AG10803 (cell line): ENCODE measurements at regions not wholly inside any gene's neighbourhood (a gene's known extent, or its start where the extent isn't known, plus 50 kb on each side); places are given as distances from the start of the nearest gene placed in this dataset.

Source experiments
- DNase-seq: peaks from one replicate; pipeline ENCODE4 v3.0.0; 2010; ENCODE audit warnings: low read depth
- H3K4me3 ChIP-seq: 2 replicates; pipeline ENCODE4 v1.5.1; 2011; ENCODE audit warnings: mild to moderate bottlenecking, low read length, control low read depth
- TF ChIP-seq, protein P1 (sequence below): conservative IDR thresholded peaks from 2 replicates; pipeline ENCODE4 v1.5.1; 2011; ENCODE audit warnings: mild to moderate bottlenecking, low read length, control low read depth, inconsistent platforms

GRCh38 chr9:126232461-126232860 is 94.2 kb upstream of the MVB12B start:
- no peak overlapping the region for H3K4me3 ChIP-seq
- TF ChIP-seq, protein P1, sequence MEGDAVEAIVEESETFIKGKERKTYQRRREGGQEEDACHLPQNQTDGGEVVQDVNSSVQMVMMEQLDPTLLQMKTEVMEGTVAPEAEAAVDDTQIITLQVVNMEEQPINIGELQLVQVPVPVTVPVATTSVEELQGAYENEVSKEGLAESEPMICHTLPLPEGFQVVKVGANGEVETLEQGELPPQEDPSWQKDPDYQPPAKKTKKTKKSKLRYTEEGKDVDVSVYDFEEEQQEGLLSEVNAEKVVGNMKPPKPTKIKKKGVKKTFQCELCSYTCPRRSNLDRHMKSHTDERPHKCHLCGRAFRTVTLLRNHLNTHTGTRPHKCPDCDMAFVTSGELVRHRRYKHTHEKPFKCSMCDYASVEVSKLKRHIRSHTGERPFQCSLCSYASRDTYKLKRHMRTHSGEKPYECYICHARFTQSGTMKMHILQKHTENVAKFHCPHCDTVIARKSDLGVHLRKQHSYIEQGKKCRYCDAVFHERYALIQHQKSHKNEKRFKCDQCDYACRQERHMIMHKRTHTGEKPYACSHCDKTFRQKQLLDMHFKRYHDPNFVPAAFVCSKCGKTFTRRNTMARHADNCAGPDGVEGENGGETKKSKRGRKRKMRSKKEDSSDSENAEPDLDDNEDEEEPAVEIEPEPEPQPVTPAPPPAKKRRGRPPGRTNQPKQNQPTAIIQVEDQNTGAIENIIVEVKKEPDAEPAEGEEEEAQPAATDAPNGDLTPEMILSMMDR: no peak
- DNase-seq: no peak

DNA sequence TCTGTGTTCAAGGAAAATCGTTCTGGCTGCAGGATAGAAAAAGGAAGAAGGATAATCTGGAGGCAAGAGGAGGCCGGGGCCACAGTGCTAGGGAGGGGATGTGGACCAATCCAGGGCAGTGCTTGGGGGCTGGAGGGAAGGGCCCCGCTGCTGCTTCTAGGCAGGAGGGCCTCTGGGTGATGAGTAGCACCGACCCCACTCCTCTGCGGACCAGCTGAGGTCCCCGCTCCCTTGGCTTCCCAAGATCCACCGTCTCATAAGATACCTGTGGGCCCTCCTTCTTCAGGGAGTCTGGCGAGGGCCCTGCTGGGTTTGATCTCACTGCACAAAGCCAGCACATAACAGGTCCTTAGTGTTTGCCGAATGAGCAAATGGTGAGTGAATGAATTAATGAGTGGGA is 93.5 kb upstream of the MVB12B start:
- TF ChIP-seq, protein P1: no peak
- no peak for DNase-seq
- no peak overlapping the region for H3K4me3 ChIP-seq

- no peak for DNase-seq
- H3K4me3 ChIP-seq: no peak overlapping the region
- TF ChIP-seq, protein P1: no peak
Measured at GRCh38 chr9:126233913-126234525, 92.6 kb upstream of the MVB12B start.

- no peak overlapping the region for H3K4me3 ChIP-seq
- DNase-seq: no peak
- TF ChIP-seq, protein P1: no peak
Measured at GRCh38 chr9:126234681-126235335, 91.8 kb upstream of the MVB12B start.

DNA sequence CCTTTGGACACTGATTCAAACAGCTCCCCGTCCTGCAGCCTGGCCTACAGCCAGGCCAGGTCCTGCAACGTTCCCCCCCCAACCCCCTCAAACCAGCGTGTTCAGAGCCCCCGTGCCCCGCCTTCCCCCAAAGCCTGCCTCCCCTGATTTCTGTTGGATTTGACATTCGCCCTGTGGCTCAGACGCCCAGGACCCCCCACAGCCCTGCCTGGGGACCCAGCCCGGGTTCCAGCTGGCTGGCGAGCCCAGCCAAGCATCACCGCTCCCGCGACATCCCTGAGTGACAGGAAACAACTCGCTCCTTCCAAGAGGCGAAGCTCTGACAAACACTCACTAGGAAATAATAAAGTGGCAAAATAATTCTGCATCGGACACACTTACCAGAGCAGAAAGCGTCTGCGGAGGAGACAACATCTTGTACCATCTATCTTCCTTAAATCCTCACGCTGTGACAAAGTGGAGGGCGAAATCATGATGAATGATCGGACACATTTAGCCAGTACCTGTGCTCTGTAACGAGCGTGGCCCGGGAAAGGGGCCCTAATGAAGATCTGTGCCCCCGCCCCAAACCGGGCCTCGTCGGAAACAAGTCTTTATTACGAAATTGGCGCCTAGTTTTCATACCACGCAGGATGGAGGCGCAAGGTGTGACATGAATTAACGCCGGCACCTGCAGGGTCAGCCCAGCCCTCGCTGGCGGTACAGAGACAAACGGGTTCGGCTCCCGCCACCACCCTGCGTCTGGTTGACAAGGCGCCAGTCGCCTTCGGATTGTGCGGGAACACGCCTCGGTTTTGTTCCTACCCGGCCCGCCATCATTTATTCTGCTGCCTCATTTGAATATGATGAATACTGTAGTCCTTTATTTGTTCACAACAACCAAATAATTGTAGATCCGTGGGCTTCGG is 91.0 kb upstream of the MVB12B start:
- H3K4me3 ChIP-seq: no peak overlapping the region
- TF ChIP-seq, protein P1: no peak
- DNase-seq: no peak

DNA sequence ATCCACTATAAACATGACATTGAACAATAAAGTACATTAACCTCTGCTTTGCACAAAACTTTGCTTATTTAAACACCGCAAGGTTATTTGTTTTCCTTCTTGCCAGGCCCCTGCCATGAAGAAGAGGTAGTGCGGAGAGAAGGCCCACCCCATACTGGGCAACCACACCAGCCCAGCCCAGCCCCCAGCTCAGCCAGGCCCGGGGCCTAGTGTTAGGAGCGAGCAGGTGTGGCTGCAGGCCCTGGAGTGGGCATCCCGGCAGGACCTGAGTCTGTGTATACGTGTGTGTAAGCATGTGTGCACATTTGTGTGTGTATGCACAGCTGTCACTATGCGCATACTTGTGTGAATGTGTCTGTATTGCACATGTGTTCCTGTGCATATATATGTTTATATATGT is 90.4 kb upstream of the MVB12B start:
- DNase-seq: no peak
- TF ChIP-seq, protein P1: no peak
- no peak overlapping the region for H3K4me3 ChIP-seq
